SK-N-SH (cell line): ENCODE measurements at regions not wholly inside any gene's neighbourhood (a gene's known extent, or its start where the extent isn't known, plus 50 kb on each side); places are given as distances from the start of the nearest gene placed in this dataset.

Source experiments
- CHD2 ChIP-seq: fragments of 150-350 bp; IDR thresholded peaks from 2 replicates; pipeline ENCODE4 v1.6.1; 2018; ENCODE audit warnings: low read length; ENCODE audit not compliant: partially characterized antibody
- CTCF ChIP-seq: fragments of 200-600 bp; sonication (generic); IDR thresholded peaks from 2 replicates; pipeline ENCODE4 v1.6.1; 2017; ENCODE audit warnings: antibody characterized with exemption, mild to moderate bottlenecking, moderate library complexity
- IRF3 ChIP-seq: fragments of 150-350 bp; IDR thresholded peaks from 2 replicates; pipeline ENCODE4 v1.6.1; 2016; ENCODE audit warnings: mild to moderate bottlenecking, low read depth, low read length
- JUND ChIP-seq: IDR thresholded peaks from 2 replicates; pipeline ENCODE4 v1.4.0; 2012
- NRF1 ChIP-seq: IDR thresholded peaks from 2 replicates; pipeline ENCODE4 v1.6.1; 2012; ENCODE audit warnings: low read depth, mild to moderate bottlenecking, low read length
- TAF1 ChIP-seq: IDR thresholded peaks from 2 replicates; pipeline ENCODE4 v1.6.1; 2012; ENCODE audit warnings: low read depth, mild to moderate bottlenecking, low read length, moderate library complexity, borderline replicate concordance
- YY1 ChIP-seq: IDR thresholded peaks from 2 replicates; pipeline ENCODE4 v1.4.0; 2012; ENCODE audit warnings: low read depth, mild to moderate bottlenecking

GRCh38 chr4:165765053-165765452 is 108.0 kb upstream of the TLL1 start:
- TF ChIP-seq CTCF (no peak), NRF1 (no peak), TAF1 (no peak), CHD2 (no peak), IRF3 (no peak), JUND (no peak), YY1 (no peak)
